ENCODE measurements at regions not wholly inside any gene's neighbourhood (a gene's known extent, or its start where the extent isn't known, plus 50 kb on each side); places are given as distances from the start of the nearest gene placed in this dataset.

DNA sequence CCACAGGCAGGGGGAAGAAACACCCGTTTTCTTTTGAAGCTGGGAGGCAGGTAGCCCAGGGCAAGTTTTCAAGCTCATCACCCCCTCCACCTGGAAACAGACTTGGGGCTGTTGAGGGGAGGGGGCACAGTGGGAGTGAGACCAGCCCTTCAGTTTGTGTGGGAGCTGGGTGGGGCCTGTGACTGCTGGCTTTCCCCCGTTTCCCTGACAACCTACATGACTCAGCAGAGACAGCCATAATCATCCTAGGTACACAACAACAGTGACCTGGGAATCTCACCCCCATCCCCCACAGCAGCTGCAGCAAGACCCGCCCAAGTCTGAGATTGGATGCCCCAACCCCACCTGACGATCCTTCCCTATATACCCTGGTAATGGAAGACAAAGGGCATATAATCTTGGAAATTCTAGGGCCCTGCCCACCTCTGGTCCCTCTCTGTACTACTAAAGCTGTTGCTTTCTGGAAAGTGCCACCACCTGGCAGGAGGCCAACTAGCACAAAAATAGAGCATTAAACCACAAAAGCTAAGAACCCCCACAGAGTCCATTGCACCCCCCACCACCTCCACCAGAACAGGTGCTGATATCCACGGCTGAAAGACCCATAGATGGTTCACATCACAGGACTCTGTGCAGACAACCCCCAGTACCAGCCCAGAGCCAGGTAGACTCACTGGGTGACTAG is 422.2 kb upstream of the SGO1 start:
- no peak overlapping the region for H3K4me3 Mint-ChIP-seq
- no peak overlapping the region for H3K27ac Mint-ChIP-seq
- H3K27me3 Mint-ChIP-seq, result no peaks in the 10 kb centered on the region
- ATAC-seq (replicated peaks), result no peak
- H3K36me3 Mint-ChIP-seq (ENCODE audit: insufficient read depth), result no peaks in the 10 kb centered on the region
- H3K4me1 Mint-ChIP-seq (ENCODE audit: low read depth in 2 of 2), result no peaks in the 10 kb centered on the region
- no peak for DNase-seq
- peaks cover 17 to 40% of the 10 kb centered on the region in 2 donors for H3K9me3 Mint-ChIP-seq

DNA sequence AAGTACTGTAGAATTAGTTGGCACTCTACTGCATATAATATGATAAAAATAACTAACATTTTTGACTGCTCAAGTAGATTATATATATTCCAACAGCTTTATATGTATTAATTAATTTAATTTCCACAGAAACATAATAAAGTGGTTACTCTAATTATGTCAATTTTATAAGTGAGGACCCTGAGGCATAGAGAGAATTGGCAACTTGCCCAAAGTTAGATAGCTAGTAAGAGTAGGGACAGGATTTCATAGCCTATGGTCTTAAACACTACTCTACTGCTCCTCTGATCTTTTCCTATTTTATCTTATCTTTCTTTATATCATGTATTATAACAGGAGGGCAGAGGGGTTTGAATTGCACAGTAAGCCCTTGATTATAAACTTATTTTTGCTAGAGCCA is 418.7 kb upstream of the SGO1 start:
- DNase-seq (no peak), ATAC-seq (replicated peaks) (no peak)
- Mint-ChIP-seq H3K9me3 (peaks cover 14 to 51% of the 10 kb centered on the region in 2 donors), H3K27ac (no peak overlapping the region), H3K4me1 (ENCODE audit: low read depth in 2 of 2) (no peaks in the 10 kb centered on the region), H3K36me3 (ENCODE audit: insufficient read depth) (no peaks in the 10 kb centered on the region), H3K4me3 (no peak overlapping the region), H3K27me3 (no peaks in the 10 kb centered on the region)

DNA sequence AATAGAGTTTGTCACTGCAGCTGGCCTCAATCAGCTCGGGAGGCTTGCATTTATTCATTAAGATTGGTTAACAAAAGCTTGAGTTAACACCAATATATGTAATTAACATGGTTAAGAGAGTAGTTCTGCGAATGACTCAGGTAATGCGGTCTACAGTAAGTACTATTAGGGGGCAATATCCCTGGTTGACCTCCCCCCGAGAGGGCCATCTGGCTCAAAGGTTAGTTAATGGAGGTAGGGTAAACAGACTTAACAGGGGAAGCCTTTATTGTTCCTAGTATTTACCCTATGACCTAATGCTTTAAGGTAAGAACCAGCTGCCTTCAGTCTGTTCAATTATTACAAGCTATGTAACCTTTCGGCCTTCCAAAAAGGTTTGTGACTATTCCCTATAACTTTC is 403.3 kb upstream of the SGO1 start:
- ATAC-seq (replicated peaks), result no peak
- no peaks in the 10 kb centered on the region for H3K27me3 Mint-ChIP-seq
- no peak for DNase-seq
- H3K4me1 Mint-ChIP-seq (ENCODE audit: low read depth in 2 of 2), result no peaks in the 10 kb centered on the region
- no peak overlapping the region for H3K27ac Mint-ChIP-seq
- no peaks in the 10 kb centered on the region for H3K36me3 Mint-ChIP-seq (ENCODE audit: insufficient read depth)
- no peak overlapping the region for H3K4me3 Mint-ChIP-seq
- peaks cover 10 to 27% of the 10 kb centered on the region in 2 donors for H3K9me3 Mint-ChIP-seq

DNA sequence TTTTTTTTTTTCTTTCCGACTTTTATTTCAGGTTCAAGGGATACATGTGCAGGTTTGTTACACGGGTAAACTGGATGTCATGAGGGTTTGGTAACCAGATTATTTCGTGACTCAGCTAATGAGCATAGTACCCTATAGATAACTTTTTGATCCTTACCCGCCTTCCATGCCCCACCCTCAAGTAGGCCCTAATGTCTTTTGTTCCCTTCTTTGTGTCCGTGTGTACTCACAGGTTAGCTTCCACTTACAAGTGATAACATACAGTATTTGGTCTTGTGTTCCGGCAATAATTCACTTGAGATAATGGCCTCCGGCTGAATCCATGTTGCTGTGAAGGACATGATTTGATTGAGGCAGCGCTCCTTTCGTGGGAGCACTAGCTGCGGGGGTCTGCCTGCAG is 402.8 kb upstream of the SGO1 start:
- ATAC-seq (replicated peaks) (no peak), DNase-seq (no peak)
- H3K27me3 Mint-ChIP-seq, result no peaks in the 10 kb centered on the region
- no peak overlapping the region for H3K27ac Mint-ChIP-seq
- H3K4me1 Mint-ChIP-seq (ENCODE audit: low read depth in 2 of 2), result no peaks in the 10 kb centered on the region
- peaks cover 10 to 26% of the 10 kb centered on the region in 2 donors for H3K9me3 Mint-ChIP-seq
- no peak overlapping the region for H3K4me3 Mint-ChIP-seq
- no peaks in the 10 kb centered on the region for H3K36me3 Mint-ChIP-seq (ENCODE audit: insufficient read depth)

DNA sequence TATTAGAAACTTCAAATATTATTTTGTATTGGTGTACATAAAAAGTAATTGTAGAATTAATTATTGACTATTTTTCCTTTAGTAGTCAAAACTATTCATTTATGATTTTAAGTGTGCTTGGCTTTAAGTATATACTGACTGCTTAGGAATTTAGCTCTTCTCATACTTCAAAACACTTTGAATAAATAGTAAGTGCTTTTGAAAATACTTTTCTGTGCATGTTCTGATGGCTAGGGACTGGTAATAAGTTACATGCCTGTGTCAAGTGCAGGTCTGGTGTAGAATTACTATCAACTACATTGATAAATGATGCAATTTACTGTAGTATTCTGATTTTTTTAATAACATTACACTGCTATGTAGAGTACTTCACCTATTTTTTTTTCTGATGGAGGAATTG is 397.6 kb upstream of the SGO1 start:
- peaks cover 7 to 18% of the 10 kb centered on the region in 2 donors for H3K9me3 Mint-ChIP-seq
- no peaks in the 10 kb centered on the region for H3K27me3 Mint-ChIP-seq
- H3K36me3 Mint-ChIP-seq (ENCODE audit: insufficient read depth), result no peaks in the 10 kb centered on the region
- no peak overlapping the region for H3K4me3 Mint-ChIP-seq
- no peaks in the 10 kb centered on the region for H3K4me1 Mint-ChIP-seq (ENCODE audit: low read depth in 2 of 2)
- no peak overlapping the region for H3K27ac Mint-ChIP-seq
- ATAC-seq (replicated peaks), result no peak
- DNase-seq, result no peak

DNA sequence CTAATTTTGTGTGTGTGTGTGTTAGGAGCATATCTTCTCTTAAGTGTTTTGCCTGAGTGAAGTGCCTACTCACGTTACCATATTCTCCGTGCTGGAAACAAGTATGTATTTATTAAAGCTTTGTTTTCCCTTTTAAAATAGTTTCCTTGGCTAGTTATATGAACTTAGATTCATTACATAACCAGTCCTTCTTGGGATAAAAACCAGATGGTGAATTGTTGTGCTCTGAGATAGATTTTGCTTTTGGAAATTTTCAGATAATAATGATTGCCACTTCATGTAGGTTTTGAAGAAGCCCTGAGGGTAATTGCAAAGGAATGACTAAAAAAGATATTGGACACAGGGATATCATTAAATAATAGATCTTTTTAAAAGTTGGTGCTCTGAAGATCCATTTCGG is 390.2 kb upstream of the SGO1 start:
- H3K27me3 Mint-ChIP-seq, result no peaks in the 10 kb centered on the region
- no peaks in the 10 kb centered on the region for H3K36me3 Mint-ChIP-seq (ENCODE audit: insufficient read depth)
- H3K4me1 Mint-ChIP-seq (ENCODE audit: low read depth in 2 of 2), result no peaks in the 10 kb centered on the region
- DNase-seq (no peak), ATAC-seq (replicated peaks) (no peak)
- H3K27ac Mint-ChIP-seq, result no peak overlapping the region
- H3K9me3 Mint-ChIP-seq, result peaks cover 11 to 34% of the 10 kb centered on the region in 2 donors
- H3K4me3 Mint-ChIP-seq, result no peak overlapping the region

DNA sequence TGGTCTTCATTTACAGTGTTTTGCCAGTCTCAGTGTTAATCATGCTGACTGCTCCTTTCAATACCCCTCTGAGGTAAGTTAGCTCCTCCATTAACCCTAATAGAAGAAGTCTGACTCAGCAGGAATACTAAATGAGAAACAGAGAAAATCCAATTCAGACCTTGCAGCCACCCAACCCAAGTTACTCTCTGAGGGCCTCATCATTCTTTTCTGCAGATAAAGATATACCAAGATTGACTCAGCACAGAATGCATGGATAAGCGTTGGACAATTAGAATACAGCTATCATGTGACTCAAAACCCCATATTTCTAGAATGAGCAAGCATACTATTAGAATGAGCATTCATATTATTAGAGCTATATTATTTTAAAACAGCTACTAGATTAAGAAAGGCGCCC is 389.1 kb upstream of the SGO1 start:
- DNase-seq (no peak), ATAC-seq (replicated peaks) (no peak)
- Mint-ChIP-seq H3K27me3 (no peaks in the 10 kb centered on the region), H3K9me3 (peaks cover 7 to 25% of the 10 kb centered on the region in 2 donors), H3K4me1 (ENCODE audit: low read depth in 2 of 2) (no peaks in the 10 kb centered on the region), H3K4me3 (no peak overlapping the region), H3K36me3 (ENCODE audit: insufficient read depth) (no peaks in the 10 kb centered on the region), H3K27ac (no peak overlapping the region)

DNA sequence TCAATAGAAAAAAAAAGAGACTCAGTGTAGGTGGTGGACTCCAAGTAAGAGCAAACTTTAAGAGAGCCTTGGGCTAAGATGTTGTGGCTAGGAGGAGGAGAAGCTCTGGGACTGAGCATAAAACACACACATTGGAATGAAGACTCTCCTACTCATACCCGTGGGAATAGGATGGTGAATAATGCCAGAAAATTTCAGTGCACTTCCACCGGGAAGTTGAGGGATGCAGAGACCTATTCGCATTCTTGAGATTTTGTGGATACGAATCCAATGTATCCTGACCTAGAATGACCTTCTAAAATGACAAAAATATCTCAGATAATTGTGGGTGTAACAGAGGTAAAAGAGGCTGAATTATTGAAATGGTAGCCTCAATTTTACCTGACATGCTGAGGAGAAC is 388.7 kb upstream of the SGO1 start:
- H3K4me1 Mint-ChIP-seq (ENCODE audit: low read depth in 2 of 2), result no peaks in the 10 kb centered on the region
- H3K27ac Mint-ChIP-seq, result no peak overlapping the region
- no peaks in the 10 kb centered on the region for H3K36me3 Mint-ChIP-seq (ENCODE audit: insufficient read depth)
- no peaks in the 10 kb centered on the region for H3K27me3 Mint-ChIP-seq
- ATAC-seq (replicated peaks), result no peak
- H3K4me3 Mint-ChIP-seq, result no peak overlapping the region
- DNase-seq, result no peak
- peaks cover 7 to 28% of the 10 kb centered on the region in 2 donors for H3K9me3 Mint-ChIP-seq

DNA sequence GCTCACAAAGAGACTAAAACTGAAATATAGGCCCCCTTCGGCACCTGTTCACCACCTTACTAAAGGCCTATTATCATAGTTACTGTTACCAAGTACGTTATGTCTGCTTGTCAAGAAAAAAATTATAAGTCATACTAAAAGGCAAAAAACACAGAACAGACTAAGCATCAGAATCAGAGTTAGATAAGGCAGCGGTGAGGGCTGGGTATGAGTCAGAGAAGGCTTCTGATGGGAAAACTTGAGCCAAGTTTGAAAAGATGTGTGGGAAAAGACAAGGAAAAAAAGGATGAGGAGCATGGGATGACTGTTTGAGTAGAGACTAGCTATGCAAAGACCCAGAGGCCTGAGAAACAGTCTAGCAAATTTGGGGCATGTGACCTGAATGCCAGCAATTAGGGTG is 387.2 kb upstream of the SGO1 start:
- Mint-ChIP-seq H3K4me3 (no peak overlapping the region), H3K27ac (no peak overlapping the region), H3K4me1 (ENCODE audit: low read depth in 2 of 2) (no peaks in the 10 kb centered on the region), H3K36me3 (ENCODE audit: insufficient read depth) (no peaks in the 10 kb centered on the region), H3K27me3 (no peaks in the 10 kb centered on the region), H3K9me3 (peaks cover 7 to 28% of the 10 kb centered on the region in 2 donors)
- ATAC-seq (replicated peaks), result no peak
- no peak for DNase-seq

DNA sequence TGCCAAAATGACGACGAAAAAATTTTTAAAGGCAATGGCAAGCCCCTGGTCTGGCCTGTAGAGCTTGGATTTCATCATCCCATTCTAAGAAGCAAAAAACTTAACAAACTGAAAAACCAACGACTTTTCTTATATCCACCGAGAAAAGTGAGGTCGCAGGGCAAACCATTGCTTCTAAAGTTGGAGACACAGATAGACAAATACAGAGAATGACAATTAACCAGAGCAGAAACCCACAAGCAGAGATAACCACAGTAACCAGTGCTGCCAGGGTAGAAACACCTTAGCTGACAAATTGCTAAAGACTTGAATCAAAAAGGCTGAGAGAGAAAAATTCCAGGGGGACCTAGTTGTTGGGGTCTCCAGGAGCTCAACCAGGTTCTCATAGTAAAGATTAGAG is 386.5 kb upstream of the SGO1 start:
- Mint-ChIP-seq H3K9me3 (peaks cover 7 to 28% of the 10 kb centered on the region in 2 donors), H3K4me3 (no peak overlapping the region), H3K27ac (no peak overlapping the region), H3K4me1 (ENCODE audit: low read depth in 2 of 2) (no peaks in the 10 kb centered on the region), H3K27me3 (no peaks in the 10 kb centered on the region), H3K36me3 (ENCODE audit: insufficient read depth) (no peaks in the 10 kb centered on the region)
- ATAC-seq (replicated peaks) (no peak), DNase-seq (no peak)

DNA sequence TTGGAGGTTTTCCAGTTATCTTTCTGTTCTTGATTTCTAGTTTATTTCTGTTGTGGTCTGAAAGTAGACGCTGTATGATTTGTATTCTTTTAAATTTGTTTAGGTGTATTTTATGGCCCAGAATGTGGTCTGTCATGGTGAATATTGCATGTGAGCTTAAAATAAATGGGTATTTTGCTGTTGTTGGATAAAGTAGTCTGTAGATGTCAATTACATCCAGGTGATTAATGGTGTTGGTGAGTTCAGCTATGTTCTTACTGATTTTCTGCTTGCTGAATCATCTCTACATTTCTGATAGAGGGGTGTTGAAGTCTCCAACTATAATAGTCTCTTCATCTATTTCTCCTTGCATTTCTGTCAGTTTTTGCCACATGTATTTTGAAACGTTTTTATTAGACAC is 383.3 kb upstream of the SGO1 start:
- Mint-ChIP-seq H3K4me1 (ENCODE audit: low read depth in 2 of 2) (no peaks in the 10 kb centered on the region), H3K9me3 (peaks cover 7 to 34% of the 10 kb centered on the region in 2 donors), H3K27ac (no peak overlapping the region), H3K4me3 (no peak overlapping the region), H3K36me3 (ENCODE audit: insufficient read depth) (no peaks in the 10 kb centered on the region), H3K27me3 (no peaks in the 10 kb centered on the region)
- DNase-seq, result no peak
- no peak for ATAC-seq (replicated peaks)

DNA sequence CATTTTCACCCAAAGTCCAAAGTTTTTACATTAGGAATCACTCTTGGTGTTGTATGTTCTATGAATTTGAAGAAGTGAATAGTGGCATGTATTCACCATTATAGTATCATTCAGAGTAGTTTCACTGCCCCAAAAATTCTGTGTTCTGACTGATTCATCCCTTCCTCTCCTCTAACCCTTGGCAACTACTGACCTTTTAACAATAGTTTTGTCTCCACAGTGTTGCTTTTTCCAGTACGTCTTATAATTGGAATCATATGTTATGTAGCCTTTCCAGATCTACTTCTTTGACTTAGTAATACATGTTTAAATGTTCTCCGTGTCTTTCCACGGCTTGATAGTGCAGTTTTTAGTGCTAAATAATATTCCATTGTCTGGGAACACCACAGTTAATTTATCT is 379.0 kb upstream of the SGO1 start:
- H3K4me1 Mint-ChIP-seq (ENCODE audit: low read depth in 2 of 2), result no peaks in the 10 kb centered on the region
- ATAC-seq (replicated peaks) (no peak), DNase-seq (no peak)
- no peak overlapping the region for H3K27ac Mint-ChIP-seq
- peaks cover 8 to 19% of the 10 kb centered on the region in 2 donors for H3K9me3 Mint-ChIP-seq
- H3K4me3 Mint-ChIP-seq, result no peak overlapping the region
- H3K27me3 Mint-ChIP-seq, result no peaks in the 10 kb centered on the region
- no peaks in the 10 kb centered on the region for H3K36me3 Mint-ChIP-seq (ENCODE audit: insufficient read depth)

DNA sequence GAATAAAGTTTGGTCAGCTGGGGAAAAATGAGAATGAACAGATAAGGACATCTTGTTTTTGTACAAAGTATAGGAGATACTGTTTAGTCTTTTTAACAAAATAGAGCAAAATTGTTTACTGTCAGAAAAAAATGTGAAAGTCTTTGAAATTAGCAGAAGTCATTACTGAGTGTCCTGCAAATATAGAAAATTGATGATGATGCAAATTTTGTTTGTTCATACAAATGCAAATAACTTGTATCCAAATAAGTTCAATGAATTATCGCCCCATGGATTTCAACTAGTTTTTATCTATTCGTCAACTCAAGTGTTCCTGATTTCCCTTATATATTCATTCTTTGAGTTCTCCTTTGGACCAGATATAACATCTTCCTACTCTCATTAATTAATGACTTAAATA is 378.0 kb upstream of the SGO1 start:
- no peak for ATAC-seq (replicated peaks)
- H3K9me3 Mint-ChIP-seq, result peaks cover 8 to 9% of the 10 kb centered on the region in 2 donors
- no peaks in the 10 kb centered on the region for H3K27me3 Mint-ChIP-seq
- no peak overlapping the region for H3K27ac Mint-ChIP-seq
- H3K36me3 Mint-ChIP-seq (ENCODE audit: insufficient read depth), result no peaks in the 10 kb centered on the region
- H3K4me3 Mint-ChIP-seq, result no peak overlapping the region
- H3K4me1 Mint-ChIP-seq (ENCODE audit: low read depth in 2 of 2), result no peaks in the 10 kb centered on the region
- DNase-seq, result no peak

DNA sequence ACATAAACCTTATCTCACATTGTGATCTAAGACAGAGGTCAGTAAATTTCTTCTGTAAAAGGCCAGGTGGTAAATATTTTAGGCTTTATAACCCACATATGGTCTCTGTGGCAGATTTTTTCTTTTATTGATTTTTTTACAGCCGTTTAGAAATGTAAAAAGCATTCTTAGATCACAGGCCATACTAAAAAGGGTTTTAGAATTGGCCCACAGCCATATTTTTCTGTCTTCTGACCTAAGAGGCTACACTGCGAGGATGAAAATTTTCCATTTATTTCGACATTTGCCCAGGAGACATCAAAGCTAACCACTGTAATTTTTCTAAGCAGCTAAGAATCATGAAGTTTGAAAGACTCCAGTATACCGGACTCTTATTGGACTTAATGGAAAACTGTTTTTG is 377.2 kb upstream of the SGO1 start:
- DNase-seq (no peak), ATAC-seq (replicated peaks) (no peak)
- Mint-ChIP-seq H3K4me3 (no peak overlapping the region), H3K27me3 (no peaks in the 10 kb centered on the region), H3K4me1 (ENCODE audit: low read depth in 2 of 2) (no peaks in the 10 kb centered on the region), H3K9me3 (peaks cover 8% of the 10 kb centered on the region in 2 donors), H3K36me3 (ENCODE audit: insufficient read depth) (no peaks in the 10 kb centered on the region), H3K27ac (no peak overlapping the region)

DNA sequence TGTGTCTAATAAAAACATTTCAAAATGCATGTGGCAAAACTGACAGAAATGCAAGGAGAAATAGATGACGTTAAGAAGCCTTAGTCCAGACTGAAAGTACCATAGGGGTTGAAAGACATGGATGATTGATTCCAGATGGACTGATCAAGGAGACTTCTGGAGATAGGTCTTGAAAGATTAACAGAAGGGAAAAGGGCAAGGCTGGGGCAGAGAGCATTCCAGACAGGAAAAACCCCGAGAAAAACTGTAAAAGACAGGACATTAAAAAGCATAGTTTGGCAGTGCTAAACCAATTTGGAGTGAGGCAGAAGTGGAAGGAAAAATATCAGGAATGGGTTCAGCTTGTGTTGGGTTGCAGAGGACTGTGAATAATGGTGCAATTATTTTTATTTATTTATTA is 375.2 kb upstream of the SGO1 start:
- DNase-seq, result no peak
- ATAC-seq (replicated peaks), result no peak
- Mint-ChIP-seq H3K27ac (no peak overlapping the region), H3K4me3 (no peak overlapping the region), H3K36me3 (ENCODE audit: insufficient read depth) (no peaks in the 10 kb centered on the region), H3K4me1 (ENCODE audit: low read depth in 2 of 2) (no peaks in the 10 kb centered on the region), H3K9me3 (peaks cover 8% of the 10 kb centered on the region in 2 donors), H3K27me3 (no peaks in the 10 kb centered on the region)
